ENCODE measurements at regions not wholly inside any gene's neighbourhood (a gene's known extent, or its start where the extent isn't known, plus 50 kb on each side); places are given as distances from the start of the nearest gene placed in this dataset.
"Not testable (repeated sequence)": the region's sequence is repeated elsewhere in the genome, so short reads cannot be mapped to it uniquely, and the experiment has no call there.

GRCh38 chr1:56257726-56258125 is 321.6 kb downstream of the PLPP3 start:
- DNase-seq = no peak

DNA sequence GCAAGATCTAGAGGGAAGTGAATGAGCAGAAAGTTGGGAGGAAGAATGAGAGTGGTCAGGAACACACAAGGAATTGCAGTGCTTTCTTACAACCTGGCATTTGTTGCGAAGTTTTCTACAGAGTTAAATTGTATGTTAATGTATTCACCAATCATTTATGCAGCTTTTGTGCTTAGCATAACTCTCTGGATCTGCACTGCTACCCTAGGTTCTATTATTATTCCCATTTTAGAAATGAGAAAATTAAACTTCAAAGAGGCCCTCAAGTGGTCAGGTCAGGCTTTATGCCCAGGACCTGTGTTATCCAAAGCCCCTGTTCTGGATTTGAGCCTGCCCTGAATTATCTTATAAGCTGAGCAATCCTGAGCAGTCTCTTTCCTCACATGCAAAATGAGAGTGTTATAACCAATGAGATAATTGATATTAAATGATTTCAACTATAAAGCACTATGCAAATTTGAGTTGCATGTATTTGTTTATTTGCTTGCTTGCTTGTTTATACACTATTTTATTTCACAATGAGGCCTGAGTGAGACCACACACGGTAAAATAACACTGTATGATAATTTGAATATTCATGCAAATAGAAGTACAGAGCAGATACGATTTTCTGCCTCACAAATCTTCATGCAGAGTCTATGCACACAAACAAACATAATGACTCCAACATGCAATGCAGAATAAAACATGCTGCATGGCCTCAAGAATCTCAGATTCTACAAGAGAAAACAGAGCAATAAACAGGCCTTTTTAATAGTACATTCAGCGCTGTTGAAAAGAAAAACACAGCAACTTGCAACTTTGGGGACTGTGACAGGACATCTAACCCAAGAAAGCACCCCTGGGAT is 323.0 kb downstream of the PLPP3 start:
- DNase-seq = no peak

- no peak for DNase-seq
Observed at GRCh38 chr1:56255516-56256152, 323.7 kb downstream of the PLPP3 start.

GRCh38 chr1:56254130-56254529 is 325.2 kb downstream of the PLPP3 start:
- no peak for DNase-seq

DNA sequence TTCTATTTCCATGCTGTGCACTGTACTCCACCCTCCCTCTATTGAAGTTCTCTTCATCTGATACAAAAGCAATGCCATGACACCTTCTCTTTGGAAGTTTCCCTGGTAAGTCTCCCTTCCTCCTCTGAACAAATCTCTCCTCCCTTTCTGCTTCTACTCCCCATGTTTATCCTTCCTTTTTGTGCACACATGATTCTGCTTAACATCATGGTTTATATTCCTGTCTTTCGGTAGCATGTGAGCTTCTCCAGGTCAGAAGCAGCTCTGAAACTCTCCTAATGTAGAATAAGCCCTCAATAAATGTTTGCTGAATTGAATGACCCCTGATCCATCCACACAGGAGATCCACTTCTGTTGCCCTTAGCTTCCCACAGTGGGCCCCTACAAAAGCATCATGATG is 328.6 kb downstream of the PLPP3 start:
- DNase-seq = no peak

DNA sequence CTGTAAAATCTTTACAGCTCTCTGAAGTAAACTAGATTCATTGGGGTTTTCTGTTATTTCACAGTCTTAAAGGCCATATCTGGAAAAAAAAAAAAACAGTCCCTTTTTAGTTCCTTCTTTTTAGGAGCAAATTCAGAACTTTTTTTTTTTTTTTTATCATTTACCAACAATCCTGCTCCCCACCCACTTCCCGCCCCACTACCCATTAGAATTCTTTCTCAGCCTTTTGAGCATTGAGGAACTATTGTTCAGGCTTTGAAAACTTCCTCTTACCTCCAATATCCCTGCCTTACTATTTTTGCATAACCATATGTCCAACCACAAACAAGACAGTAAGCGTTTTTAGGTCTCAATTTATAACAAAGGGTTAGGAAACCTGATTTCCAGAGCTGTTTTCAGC is 330.1 kb downstream of the PLPP3 start:
- DNase-seq = no peak

DNA sequence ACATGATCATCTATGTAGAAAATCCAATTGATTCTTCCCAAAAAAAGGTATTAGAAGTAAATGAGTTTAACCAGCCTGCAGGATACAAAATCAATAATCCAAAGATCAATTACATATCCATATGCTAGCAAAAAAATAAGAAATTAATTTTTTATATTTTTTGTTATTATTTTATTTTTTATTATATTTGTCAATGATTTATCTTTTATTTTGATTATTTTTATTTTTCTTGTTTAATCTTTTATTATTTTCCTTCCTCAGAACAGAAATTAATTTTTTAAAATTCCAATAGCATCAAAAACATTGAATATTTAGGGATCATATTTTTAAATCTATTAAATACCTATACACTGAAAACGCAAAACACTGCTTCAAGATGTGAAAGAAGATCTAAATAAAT is 331.2 kb downstream of the PLPP3 start:
- no peak for DNase-seq

DNA sequence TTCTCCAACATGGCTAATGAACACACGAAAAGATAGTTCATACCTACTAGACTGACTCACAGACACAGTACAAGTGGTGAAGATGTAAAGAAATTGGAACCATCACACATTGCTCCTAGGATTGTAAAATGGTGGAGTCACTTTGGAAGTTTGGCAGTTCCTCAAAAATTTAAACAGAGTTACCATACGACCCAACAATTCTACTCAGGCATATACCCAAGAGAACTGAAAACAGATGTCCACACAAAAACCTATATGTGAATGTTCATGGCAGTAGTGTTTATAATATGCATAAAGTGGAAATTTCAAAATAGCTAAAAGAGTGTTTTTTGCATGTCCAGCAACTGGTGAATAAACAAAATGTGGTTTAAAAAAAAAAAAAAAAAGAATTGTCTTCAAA is 332.6 kb downstream of the PLPP3 start:
- not testable (repeated sequence) for DNase-seq

- no peak for DNase-seq
Observed at GRCh38 chr1:56240400-56240799, 339.0 kb downstream of the PLPP3 start.

- no peak for DNase-seq
Observed at GRCh38 chr1:56237491-56238064, 341.8 kb downstream of the PLPP3 start.

DNA sequence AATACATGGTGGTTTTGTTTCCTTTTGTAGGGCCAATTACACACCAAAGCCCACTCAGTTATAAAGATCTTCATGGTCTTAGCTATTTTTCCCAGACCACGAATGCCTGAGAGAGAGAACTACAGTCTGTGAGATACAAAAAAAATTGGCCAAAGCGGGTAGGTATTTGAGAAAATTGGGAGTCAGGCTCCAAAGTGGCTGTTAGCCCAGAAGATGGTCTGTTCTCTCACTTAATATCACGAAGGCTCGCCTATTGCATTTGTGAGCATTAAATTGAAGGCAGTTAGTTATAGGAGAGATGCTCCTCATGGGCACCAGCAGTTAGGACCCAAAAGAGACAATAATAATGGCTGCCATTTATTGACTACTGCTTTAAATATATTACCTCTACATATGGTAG is 342.7 kb downstream of the PLPP3 start:
- no peak for DNase-seq

DNA sequence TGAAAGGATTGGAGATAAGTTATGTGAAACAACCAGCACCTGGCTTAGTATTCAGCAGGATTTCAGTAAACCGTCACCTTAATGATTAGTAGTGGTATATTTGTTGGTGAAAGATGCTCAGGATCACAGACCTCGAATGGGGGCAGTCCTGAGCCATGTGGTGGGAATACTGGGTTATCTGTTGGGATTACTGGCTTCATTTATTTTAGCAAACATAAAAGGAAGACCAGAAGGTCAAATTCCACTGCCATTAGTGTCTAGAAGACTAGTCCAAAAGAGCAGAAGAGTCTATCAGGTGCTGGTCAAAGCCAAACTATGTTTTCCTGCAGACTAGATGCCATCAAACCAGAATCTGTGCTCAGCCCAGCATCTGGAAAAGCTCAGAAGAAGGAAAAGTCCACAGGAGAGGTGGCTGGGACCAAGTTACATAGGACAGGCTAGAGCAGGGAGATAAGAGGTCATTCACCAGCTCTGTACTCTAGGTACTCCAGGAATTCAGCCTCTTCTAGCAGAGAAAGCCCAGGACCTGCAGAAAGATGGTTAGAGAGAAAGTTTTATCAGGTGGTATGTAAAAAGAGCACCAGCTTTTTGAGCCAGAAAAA is 343.4 kb downstream of the PLPP3 start:
- no peak for DNase-seq

- DNase-seq = no peak
Observed at GRCh38 chr1:56229186-56229585, 350.2 kb downstream of the PLPP3 start.

- no peak for DNase-seq
Observed at GRCh38 chr1:56227886-56228285, 351.5 kb downstream of the PLPP3 start.

- no peak for DNase-seq
Observed at GRCh38 chr1:56227401-56227800, 352.0 kb downstream of the PLPP3 start.

DNA sequence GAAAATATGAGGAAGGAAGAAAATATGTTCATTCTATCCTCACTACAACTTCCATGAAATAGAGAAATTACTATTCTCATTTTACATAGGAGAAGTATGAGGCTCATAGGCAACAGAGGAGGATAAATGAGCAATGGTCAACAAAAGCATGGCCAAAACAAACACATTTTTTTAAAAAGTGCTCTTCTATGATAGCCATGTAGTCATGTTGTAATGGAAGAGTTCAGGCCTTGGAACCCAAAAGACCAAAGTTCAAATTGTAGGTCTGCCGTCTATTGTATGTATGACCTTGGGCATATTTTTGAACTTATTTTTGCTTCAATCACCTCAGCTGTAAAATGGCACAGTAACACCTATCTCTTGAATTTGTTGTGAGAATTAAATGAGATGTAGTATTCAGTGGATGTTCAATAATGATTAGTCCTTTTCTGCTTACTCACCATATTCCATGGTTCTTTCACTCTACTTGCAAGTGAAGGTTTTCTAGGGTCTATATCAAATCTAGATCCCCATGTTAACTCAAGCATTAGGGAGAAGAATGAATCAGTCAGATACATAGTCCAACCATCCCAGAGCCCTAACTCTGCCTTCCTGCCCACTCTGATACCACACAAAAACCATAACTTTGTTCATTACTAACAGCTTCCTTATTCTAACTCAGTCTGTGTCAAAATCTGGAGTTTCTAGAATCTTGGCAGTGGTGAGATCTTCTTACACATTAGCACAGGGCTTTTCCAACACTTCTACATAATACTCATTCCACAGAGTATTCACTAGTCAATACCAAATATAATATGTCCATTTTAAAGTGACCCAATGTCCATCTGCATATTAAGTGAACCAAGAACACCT is 353.2 kb downstream of the PLPP3 start:
- DNase-seq = no peak

GRCh38 chr1:56223968-56224367 is 355.4 kb downstream of the PLPP3 start:
- DNase-seq = no peak

DNA sequence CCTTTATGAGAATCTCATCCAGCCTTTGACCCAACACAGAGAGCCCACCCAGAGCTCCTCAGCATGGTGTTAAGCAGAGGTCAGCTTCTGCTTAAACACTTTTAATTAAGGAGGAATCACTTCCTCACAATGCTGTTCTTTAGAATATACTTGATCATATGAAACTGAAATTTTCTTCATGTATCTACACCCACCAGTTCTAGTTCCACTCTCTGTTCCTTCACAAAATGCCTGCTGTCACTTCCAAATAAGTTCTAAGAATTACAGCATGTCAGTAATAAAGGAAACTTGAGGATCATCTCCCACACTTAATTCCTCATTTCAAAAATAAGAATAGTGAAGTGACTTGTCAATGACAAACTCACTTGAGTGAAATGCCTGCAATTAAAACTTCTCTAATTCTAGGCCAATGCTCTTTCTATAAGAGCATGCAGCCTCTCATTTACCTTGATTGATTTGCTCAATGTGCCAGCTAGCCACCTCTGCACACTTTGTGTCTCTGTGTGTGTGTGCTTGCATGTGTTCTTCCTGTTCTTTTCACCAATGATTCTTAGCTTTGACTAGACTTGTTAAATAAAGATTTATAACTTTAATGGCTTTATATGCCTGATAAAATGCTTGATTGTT is 356.3 kb downstream of the PLPP3 start:
- no peak for DNase-seq

DNA sequence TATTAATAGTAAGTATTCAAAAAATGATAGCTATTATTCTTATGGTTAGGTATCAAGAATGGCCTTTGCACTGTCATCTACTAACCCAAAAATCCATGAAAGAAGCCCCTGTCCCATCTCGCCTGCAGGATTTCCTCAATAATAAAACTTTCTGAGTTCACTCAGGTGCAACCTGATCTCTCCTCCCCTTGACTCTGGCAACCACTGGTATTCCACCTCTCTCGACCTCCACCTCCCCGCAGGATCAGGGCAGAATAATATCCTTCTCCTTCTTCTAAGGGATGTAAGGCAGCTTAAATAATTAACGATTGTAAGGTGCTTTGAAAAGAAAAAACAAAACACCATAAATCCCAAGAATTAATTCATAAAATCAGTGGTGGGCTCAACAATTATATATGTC is 359.3 kb downstream of the PLPP3 start:
- no peak for DNase-seq

- no peak for DNase-seq
Observed at GRCh38 chr1:56218023-56218422, 361.3 kb downstream of the PLPP3 start.

- DNase-seq = no peak
Observed at GRCh38 chr1:56216218-56216617, 363.1 kb downstream of the PLPP3 start.

DNA sequence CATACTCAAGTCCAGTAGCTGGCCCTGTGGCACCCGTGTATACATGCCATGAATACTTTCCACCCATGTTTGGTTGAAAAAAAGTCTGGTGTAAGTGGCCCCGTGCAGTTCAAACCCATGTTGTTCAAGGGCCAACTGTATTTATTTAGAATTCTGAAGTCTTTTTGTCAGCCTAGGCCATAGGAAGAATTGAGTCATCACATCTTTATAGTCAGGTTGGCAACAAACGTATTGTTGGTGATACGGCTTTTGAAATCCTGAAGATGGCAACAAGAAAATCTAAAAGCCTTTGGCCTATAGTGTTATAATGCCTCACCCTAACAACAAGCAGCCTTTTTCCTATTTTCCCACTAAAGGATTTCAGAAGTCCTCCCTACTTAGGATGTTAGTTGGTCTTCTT is 363.6 kb downstream of the PLPP3 start:
- no peak for DNase-seq

Measured in effector CD8-positive, alpha-beta T cell (primary cell).